Activated CD4-positive, alpha-beta T cell treated with anti-CD3 and anti-CD28 coated beads, Interleukin-2, amount 50 U/mL, for 16 hours (primary cell): ENCODE measurements at regions not wholly inside any gene's neighbourhood (a gene's known extent, or its start where the extent isn't known, plus 50 kb on each side); places are given as distances from the start of the nearest gene placed in this dataset.

ENCODE experiments used
- DNase-seq: peaks from one replicate; pipeline ENCODE4 v3.0.0-alpha.2; 2020

GRCh38 chr3:5071061-5071460 is 51.0 kb upstream of the ARL8B start:
- DNase-seq, result peak; percentile 16

DNA sequence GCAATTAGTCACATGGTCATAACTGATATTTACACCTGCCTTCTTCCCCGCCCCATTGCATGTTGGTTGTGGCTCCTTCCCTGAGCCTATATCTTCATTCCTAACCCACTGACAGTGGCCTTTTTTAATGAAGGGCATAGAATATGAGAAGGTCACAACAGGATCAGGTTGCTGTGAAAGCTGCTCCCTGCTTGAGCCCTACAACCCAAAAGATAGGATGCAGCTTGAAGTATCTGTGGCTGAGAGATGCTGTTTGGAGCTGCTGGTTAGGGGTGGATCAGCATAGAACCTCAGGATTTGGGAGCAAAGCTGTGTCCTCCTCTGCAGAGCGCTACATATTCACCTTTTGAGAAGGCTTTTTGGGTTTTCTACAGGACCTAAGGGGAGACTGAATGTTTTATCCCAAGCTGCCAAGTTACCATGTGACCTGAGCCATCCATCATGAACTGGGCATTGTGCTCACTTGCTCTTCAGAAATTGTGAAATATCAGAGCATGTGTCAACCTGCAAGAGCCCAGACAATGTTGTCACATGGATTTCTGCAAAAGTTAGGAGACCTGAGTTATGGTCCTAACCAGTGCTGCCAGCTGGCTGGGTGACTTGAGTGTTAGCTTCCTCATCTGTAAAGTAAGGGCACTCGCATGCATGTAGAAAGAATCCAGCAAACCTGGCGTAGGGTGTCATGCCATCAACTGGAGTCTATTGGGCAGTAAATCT is 49.8 kb upstream of the ARL8B start:
- DNase-seq, result no peak
